ENCODE measurements at regions not wholly inside any gene's neighbourhood (a gene's known extent, or its start where the extent isn't known, plus 50 kb on each side); places are given as distances from the start of the nearest gene placed in this dataset.
A peak's percentile ranks its signal among the peaks of the same experiment; 100 is the strongest.
"Not testable (repeated sequence)": the region's sequence is repeated elsewhere in the genome, so short reads cannot be mapped to it uniquely, and the experiment has no call there.

DNA sequence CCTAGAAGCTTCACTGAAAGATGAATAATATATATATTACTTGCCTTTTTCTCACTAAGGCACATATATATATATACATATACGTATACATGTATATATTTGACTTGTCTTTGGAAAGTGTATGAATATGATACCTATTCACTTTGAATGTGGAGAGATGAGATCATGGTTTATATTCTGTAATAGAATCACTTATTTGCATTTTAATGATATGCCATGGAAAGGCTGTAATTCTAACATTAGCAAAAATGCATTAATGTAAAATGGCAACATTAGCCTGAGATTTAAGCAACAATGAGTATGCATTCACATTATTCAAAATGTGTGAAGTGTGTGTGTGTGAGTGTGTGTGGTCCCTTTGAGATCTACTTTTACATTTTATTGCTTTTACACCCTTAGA is 54.5 kb upstream of the PRKD1 start:
- no peak for DNase-seq (ENCODE audit: low read depth)

DNA sequence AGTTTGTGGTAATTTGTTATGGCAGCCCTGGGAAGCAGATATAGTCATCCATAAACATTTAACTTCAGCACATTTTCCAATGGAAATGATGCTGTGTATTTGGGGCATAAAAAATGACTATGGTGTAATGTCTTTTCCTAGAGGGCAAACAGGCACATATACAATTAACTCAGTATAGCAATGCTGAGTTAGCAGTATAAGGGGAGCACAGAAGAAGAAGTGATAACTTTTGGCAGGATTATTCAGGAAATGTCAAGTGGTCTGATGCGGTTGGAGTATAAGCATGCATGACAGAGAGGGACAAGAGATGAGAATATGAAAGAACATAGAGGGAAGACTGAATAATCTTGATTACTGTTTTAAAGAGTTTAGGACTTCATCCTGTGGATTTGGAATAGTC is 55.3 kb upstream of the PRKD1 start:
- no peak for DNase-seq (ENCODE audit: low read depth)

DNA sequence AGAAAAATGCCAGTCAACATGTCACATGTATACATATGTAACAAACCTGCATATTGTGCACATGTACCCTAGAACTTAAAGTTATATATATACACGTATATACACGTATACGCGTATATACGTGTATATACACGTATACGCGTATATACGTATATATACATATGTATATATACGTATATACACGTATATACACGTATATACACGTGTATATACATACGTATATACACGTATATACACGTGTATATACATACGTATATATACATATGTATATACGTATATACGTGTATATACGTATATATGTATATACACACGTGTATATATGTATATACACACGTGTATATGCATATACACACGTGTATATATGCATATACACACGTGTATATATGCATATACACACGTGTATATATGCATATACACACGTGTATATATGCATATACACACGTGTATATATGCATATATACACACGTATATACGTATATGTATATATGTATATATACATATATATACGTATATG is 62.8 kb upstream of the PRKD1 start:
- not testable (repeated sequence) for DNase-seq (ENCODE audit: low read depth)

DNA sequence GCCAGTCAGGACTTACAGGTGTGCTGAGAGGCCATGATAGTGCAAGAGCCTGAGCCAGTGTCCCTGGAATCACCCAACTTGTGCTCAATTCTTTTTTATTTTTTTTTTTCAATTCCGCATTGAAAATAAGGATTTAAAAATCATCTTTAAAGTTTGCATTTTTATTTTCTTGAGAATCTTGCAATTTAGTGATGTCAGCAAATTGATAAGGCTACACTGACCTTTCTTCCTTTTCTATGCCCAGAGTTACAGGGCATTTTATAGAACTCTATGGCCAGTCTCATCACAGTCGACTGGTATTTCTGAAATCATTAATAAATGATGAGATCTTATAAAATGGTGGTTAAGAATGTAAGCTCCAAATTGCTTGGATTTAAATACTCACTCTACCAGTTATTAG is 63.3 kb upstream of the PRKD1 start:
- no peak for DNase-seq (ENCODE audit: low read depth)

DNA sequence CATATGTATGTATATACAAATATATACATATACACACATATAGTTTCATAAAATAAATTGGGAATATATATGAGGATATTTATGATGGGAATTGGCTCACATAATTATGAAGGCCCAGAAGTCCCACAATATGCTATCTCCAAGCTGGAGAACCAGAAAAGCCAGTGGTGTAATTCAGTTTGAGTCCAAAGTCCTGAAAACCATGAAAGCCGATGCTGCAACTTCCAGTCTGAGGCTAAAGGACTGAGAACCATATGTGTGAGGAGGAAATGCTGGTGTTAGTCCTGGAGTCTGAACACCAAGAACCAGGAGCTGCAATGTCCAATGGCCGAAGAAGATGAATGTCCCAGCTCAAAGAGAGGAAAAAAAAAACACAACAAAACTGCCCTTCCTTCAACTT is 65.5 kb upstream of the PRKD1 start:
- no peak for DNase-seq (ENCODE audit: low read depth)

DNA sequence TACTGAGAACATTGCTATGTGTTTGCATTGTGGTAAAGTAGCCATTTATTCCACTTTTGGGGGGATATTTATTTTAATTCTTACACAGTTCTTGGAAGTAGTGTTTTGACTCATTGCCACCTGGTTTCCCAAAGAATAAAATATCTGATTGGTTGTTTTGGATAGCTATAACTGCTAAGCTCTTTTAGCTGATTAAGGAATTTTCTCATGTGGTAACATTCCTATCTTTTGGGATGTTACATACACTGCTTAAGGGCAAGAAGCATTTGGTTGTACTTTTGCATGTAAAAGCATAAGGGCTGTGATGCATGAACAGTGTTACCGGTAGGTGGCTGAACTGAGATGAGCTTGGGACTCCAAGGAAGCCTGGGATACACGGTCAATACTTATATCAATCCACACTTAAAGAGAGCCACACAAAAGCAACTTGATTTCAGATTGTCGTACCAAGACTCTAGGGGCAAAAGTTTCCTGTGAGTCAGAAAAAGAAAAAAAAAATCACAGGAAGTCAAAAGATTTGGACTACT is 71.4 kb upstream of the PRKD1 start:
- no peak for DNase-seq (ENCODE audit: low read depth)

DNA sequence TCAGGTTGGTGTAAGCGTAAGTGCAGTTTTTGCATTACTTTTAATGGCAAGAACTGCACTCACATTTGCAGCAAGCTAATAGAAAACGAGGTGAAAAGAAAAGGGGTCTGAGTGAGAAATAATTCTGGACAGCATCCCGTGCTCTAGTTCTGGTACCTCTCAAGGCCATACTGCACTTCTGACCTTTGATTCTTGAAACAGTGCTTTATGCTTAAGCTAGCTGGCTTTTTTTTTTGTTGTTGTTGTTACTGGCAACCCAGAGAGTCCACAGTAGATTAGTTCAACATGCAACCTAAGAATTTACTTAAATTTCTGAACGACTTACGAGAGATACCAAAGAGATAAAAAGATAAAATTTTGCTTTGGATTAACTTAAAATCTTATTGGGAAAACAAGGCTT is 75.2 kb upstream of the PRKD1 start:
- no peak for DNase-seq (ENCODE audit: low read depth)

DNA sequence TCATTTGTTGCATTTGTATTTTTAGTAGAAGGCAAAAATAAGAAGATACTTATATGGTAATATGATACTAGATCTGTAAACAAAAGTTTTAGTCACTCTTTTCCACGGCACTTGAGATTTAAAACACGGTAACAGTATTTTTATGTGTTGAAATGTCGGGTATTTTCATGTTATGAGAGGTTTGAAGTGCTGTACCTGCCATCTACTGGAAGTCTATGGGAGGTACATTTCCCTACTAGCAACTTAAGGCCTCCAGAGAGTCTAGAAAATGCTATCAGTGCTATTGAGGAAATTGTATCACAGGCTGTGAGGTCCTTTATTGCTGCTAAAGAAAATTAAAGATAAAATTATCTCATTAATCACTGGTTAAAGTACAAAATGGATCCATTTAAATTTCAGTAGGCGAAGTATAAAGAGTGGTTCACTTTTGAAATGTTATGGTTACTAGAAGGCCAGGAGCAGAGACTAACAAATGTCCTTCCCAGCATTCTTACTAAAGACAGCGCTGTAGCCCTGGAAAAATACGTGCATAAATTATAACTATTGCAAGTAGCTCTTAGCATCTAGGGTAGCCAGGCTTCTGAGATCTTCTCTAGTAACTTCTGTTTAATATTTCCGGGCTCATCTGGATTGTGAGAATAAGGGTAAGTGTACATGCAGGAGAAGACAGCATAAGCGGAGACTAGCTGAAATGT is 77.6 kb upstream of the PRKD1 start:
- peak; percentile 44 for DNase-seq (ENCODE audit: low read depth)

DNA sequence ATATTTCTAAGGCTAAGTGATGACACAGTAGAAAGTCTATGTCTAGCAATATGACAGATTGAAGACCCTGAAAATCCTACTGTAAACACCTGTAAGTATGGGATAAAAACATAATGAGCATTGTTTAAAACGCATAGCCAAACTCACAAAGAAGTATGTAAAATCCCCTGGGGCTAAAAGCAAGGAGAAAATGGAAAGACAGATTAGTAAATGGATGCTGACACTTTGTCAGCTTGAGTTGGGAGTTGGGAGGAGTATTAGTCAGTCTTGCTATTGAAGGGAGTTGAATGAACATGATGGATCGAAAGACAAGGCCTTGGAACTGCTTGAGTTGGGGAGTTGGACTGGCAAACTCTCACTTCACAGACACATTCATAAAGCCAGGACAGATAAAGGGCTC is 79.0 kb upstream of the PRKD1 start:
- DNase-seq (ENCODE audit: low read depth) = no peak

DNA sequence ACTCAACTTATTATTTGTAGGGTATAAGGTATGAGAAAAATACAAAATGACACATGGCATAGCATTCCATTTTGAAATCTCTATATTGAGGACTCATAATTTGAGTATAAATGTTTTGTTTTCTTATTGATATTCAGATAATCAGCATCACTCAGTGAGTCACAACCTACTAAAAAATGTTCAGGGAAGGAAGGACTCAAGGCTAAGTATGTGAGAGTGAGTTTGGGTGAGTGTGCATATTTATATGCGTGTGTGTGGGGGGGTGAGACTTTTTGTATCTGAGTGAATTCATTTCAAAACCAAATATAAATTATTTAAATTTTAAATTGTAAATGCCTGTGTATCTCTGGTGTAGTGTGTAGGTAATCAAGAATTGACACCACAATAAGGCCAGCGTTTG is 87.8 kb upstream of the PRKD1 start:
- no peak for DNase-seq (ENCODE audit: low read depth)

DNA sequence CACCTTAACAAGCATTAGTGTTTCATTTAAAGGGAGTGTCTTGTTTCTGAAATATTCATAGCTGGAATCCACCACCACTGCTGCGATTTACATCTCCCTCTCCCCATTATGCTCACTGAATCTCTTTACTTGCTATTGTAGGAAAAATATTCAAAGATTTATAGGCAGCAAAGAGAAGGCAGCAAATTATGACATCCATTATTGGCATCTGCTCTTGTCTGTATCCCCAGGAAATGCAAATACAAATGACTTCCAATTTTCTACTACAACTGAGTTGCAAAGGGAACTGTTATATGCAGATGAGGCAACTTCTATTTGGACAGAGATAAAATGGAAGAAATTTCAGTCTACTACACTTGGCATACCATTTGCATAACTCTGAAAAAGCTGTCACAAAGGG is 88.4 kb upstream of the PRKD1 start:
- DNase-seq (ENCODE audit: low read depth) = no peak

DNA sequence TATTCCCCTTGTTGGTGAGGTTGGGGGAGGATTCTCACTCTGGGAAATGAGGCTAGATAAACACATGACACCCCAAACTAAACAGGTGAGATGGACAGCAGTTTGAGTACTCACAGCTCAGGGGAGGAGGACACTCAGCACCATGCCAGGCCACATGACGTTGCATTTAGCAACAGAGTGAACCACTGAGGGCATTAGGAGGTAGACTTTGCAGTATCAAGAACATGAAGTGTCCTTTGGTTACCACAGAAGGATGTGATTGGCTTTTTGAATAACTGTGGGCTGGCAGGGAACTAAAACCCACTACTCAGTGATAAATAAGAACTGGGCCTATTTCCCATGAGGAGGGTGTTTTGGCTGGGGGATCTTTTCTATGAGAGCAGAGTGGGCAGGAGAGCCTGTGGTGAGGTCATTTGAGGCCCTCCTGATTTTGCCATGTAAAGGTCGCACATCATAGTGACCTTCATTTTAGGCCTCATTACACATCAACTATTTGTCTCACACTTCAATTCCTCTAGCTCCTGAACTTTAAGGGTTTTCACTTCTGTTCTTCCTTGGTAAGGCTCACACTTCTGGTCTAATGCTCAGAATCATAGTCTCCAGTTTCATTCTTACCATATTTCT is 89.8 kb upstream of the PRKD1 start:
- DNase-seq (ENCODE audit: low read depth) = no peak

DNA sequence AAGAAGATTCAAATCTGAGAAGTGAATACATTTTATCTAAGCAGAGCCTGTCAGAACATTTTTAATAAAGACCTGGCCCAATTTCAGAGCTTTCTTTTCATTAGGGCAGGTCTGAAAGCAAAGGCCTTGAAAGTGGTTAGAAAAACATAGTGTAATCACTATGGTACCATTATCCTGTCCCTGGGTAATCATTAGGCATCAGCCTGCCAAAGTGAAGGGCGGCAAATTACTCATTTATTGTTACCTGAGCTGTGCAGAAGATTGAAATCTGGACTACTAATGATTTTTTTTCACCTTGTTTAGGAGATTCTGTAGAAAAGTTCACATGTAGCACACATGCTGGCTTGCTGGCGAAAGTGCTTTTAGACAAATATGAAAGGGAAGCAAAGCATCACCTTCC is 92.6 kb upstream of the PRKD1 start:
- no peak for DNase-seq (ENCODE audit: low read depth)

DNA sequence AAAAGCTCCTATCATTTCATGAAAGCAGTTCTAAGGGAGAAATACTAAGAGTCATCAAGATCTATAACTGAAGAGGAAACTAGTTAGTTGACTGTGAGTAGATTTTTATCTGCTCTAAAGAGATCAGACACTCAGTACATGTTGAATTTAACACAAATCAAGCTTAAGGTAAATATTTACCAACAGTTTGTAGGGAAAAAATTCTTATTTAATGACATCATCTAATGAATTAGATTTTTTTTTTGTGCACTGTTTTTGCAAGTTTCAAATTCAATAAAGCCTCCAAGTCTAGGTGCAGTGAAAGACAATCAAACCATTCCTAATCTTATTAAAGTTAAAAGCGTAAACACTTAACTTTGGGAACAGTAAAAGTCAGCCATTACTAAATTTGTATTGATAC is 93.0 kb upstream of the PRKD1 start:
- DNase-seq (ENCODE audit: low read depth) = no peak

DNA sequence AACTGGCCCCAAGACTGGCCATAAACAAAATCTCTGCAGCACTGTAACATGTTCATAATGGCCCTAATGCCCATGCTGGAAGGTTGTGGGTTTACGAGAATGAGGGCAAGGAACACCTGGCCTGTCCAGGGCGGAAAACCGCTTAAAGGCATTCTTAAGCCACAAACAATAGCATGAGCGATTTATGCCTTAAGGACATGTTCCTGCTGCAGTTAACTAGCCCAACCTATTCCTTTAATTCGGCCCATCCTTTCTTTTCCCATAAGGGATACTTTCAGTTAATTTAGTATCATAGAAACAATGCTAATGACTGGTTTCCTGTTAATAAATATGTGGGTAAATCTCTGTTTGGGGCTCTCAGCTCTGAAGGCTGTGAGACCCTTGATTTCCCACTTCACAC is 95.7 kb upstream of the PRKD1 start:
- not testable (repeated sequence) for DNase-seq (ENCODE audit: low read depth)

DNA sequence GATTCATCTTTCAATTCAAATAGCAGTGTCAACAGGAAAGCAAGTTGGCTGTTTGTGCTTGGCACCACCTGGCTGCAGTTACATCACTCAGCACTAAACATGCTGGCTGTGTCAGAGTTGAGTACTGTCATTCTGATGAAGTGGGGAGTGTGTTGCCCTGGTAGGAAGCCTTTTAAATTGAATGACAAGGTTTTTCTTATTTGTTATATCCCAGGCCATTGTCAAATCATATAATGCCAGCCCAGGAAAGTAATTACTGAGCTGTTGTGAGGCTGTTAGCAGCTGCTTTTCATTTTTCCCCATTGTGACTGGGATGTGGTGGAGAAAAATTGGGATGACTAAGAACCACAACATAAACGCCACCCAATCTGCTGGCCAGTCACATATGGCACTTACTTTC is 106.5 kb upstream of the PRKD1 start:
- no peak for DNase-seq (ENCODE audit: low read depth)

DNA sequence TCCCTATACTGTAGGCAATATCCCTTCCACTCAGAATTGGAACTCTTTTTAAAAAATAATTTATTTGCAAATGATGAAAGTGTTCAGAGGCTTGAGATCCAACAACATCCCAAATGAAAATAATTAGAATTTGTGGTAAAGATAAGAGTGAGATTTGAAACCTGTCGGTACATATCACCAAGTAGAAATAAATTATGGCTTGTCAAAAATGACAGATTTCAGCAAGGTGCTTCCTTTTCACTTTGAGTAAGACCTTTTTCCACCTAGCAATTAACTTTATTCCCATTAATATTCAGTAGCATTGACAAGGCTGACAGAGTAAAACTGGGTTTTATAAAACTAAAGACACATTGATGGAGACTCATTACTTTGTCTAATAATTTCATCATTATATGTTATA is 107.7 kb upstream of the PRKD1 start:
- DNase-seq (ENCODE audit: low read depth) = no peak

DNA sequence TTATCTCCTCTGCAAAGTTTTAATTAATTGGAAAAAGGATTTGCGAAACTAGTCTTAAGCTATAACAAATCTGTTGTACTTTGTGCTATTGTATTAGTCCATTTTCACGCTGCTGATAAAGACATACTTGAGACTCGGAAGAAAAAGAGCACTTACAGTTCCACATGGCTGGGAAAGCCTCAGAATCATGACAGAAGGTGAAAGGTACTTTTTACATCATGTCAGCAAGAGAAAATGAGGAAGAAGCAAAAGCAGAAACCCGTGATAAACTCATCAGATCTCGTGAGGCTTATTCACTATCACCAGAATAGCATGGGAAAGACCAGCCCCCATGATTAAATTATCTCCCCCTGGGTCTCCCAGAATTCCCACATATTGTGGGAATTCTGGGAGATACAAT is 118.1 kb upstream of the PRKD1 start:
- no peak for DNase-seq (ENCODE audit: low read depth)

DNA sequence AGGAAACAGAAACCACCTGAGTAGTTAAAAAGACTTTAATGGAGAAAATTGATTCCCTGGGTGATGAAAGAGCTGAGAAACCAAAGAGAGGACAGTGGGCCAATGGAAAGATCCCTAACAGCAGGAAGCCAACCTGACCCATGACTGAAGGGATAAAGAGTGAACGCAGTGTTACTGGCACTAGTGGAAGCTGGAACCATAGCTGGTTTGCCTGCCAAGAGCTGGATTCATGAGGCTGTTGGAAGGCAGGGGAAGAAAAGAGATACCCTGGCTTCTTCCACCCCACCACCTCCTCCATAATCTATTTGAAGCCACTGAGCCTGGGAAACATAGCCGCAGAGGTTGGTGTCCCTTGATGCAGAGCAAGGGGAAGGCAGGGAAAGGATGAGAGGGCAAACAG is 125.5 kb upstream of the PRKD1 start:
- DNase-seq (ENCODE audit: low read depth) = no peak

DNA sequence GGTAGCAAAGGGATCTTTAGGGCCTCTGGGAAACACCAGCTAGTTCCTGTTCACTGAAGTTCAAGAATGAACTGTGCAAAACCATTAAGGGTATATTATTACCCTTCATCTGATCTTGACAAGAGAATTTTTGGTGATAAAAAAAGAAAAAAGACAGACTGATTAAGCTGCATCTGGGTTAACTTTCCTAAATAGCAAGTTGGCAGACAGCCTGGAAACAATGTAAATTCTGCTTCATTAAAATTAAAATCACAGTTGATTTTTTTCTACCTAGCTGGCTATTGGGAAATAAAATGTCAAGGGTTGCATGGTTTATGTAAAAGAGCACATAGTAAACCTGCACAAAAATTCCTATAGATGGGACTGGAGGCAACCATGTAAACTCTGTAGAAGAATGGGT is 126.6 kb upstream of the PRKD1 start:
- DNase-seq (ENCODE audit: low read depth) = no peak

DNA sequence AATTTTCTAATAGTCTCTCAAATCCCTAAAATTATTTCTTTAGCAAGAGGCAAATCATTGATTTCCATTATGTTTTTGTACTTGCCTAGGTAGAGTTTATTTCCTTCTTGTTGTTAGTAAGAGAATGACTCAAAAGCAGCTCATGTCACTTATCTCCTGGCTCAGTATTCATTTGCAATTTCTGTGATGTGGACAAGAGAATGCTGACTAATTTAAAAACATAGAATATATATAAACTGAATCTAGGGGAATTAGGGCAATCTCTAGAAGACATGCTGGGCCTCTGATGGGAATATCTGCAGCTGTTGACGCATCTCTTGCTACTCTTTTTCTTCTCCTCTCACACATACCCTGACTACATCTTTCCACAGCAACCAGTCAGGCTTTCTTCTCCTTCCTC is 130.8 kb upstream of the PRKD1 start:
- DNase-seq (ENCODE audit: low read depth) = no peak

DNA sequence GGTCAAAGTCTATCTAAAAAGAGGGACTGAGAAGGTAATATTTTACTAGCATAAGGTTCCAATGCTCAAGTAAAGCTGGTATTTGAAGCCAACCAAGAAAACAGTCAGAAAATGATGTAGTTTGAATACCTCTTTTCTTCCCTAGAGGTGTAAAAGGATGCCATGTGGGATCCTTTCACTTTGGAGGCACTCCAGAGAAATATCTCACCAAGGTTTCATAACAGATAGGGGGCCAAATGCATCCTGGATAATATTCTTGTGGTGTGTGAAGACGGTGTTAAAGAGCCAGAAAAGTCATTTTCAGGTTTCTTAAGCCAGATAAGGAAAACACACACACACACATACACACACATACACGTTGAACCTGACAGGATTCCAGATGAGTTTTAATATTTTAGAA is 136.1 kb upstream of the PRKD1 start:
- no peak for DNase-seq (ENCODE audit: low read depth)

DNA sequence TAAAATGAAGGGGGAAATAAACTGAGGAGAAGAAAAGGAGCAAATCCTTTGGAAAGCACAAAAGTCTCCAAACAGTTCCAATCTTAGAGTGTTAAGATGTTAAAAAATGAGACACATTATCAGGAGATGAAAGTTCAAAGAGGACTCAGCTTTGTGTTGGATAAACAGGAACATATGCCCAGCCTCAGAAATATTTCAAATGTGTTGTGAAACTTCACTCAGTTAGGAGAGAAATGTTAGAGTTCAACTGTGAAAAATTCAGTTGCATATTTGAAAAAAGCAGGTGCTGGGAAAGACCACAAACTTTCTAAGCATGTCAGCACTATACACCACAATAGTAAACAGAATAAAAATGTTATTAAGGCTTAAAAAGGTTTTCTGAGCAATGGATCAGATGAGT is 136.8 kb upstream of the PRKD1 start:
- no peak for DNase-seq (ENCODE audit: low read depth)

DNA sequence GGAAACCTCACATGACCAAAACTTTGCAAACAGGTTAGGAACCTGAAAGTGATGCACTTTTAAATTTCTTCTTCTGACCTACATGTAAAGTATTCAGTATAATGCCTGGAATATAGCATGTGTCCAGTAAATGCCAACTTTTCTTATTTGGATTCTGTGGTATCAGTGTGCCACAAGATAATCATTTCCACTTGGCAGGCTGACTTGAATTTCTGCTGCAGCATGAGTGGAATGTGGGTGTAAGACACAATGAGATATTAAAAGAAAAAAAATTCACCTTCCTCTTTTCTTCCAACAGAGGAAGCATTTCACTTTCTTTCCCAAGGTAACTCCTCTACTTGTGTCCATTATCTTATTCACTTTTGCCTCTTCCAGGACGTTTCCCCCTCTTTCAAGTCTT is 141.9 kb upstream of the PRKD1 start:
- no peak for DNase-seq (ENCODE audit: low read depth)

Measured in non-pigmented ciliary epithelial cell (primary cell).